HUES48 (cell line): ENCODE measurements at regions not wholly inside any gene's neighbourhood (a gene's known extent, or its start where the extent isn't known, plus 50 kb on each side); places are given as distances from the start of the nearest gene placed in this dataset.

ENCODE experiments used
- H3K27ac ChIP-seq: one replicate; pipeline ENCODE4 v1.7.0; 2013; ENCODE audit warnings: low read depth, low read length, inconsistent platforms
- H3K27me3 ChIP-seq: 2 replicates; pipeline ENCODE4 v1.6.1; 2013; ENCODE audit warnings: mild to moderate bottlenecking, low read length; ENCODE audit not compliant: control insufficient read depth, insufficient read depth
- H3K36me3 ChIP-seq: 2 replicates; pipeline ENCODE4 v1.6.1; 2013; ENCODE audit warnings: low read length; ENCODE audit not compliant: control insufficient read depth, insufficient read depth
- H3K4me1 ChIP-seq: 2 replicates; pipeline ENCODE4 v1.6.1; 2013; ENCODE audit warnings: mild to moderate bottlenecking, low read length; ENCODE audit not compliant: control insufficient read depth, insufficient read depth
- H3K4me3 ChIP-seq: 2 replicates; pipeline ENCODE4 v1.5.1; 2013; ENCODE audit warnings: mild to moderate bottlenecking, low read depth, low read length
- H3K9ac ChIP-seq: 2 replicates; pipeline ENCODE4 v1.6.1; 2013; ENCODE audit warnings: mild to moderate bottlenecking, low read depth, low read length, moderate library complexity
- H3K9me3 ChIP-seq: 2 replicates; pipeline ENCODE4 v1.6.1; 2013; ENCODE audit warnings: low read length; ENCODE audit not compliant: control insufficient read depth, insufficient read depth

DNA sequence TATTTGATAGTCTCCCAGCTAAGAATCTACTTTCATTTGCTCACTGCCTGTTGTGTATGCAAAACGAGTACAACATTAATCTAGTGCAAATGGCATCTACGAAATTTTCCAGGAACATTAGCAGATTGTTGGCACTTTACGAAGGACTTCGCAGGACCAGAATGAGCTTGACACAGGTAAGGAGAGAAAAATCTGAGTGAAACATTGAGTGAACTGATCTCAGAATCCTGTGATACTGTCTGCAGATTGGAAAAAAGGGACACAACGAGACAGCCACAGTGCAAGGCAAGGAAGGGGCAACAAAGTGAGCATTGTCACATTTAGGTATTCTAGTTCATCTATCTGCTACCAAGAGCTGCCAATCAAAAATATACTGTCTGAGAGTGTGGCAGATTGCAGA lies 350.5 kb downstream of the ZNF608 start:
- H3K36me3 ChIP-seq = no peaks in the 10 kb centered on the region
- no peaks in the 10 kb centered on the region for H3K27me3 ChIP-seq
- no peak overlapping the region for H3K27ac ChIP-seq
- no peaks in the 10 kb centered on the region for H3K9me3 ChIP-seq
- no peaks in the 10 kb centered on the region; the same call in 1 of the 2 replicates for H3K4me1 ChIP-seq
- H3K4me3 ChIP-seq = no peak overlapping the region
- no peak overlapping the region for H3K9ac ChIP-seq

DNA sequence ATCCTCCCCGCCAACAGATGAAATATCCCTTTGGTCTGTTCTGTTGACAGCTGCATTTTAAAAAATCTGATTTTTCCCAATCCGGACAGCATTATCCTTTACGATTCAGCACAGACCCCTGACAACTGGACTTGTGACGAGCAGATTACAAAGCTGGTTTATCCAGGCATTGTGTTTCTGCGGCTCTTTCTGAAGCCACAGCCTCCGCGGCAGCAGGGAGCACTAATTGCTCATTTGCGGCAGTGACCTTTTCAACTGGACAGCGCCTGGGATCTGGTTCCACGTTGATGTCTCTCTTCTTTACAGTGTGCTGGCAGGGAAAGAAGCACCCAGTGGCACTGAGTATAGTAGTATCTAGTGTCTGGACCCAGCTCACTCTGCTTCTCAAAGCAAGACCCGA lies 351.2 kb downstream of the ZNF608 start:
- Histone ChIP-seq H3K9me3 (peaks cover 4% of the 10 kb centered on the region; the same call in 1 of the 2 replicates), H3K9ac (no peak overlapping the region), H3K36me3 (no peaks in the 10 kb centered on the region), H3K27me3 (no peaks in the 10 kb centered on the region), H3K4me1 (no peaks in the 10 kb centered on the region; the same call in 1 of the 2 replicates), H3K27ac (no peak overlapping the region), H3K4me3 (no peak overlapping the region)

DNA sequence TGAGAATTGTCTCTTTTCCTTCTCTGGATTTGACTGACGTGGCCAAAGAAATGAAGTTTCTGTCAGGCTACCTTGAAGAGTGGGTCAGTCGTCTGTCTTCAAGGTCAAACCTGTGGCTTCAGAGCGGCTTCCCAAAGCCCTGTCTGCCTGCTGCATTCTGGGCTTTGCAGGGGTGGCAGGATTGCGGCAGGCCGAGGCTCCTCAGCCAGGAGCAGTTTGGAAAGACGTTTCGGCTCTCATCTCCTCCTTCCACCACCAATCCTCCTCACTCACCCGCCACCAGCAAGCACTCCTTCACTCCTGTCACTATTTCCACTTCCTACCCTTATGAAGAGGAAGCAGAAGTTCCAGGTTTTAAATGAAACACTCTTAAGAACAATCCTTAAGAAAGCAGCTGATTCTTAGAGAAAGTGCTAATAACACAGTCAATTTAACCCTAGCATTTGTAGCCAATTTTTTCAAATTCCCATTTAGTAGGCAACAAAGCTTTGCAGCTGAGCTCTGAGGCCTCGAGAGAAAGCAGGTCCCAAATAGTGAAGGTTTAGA lies 351.7 kb downstream of the ZNF608 start:
- Histone ChIP-seq H3K9me3 (peaks cover 10% of the 10 kb centered on the region), H3K27ac (no peak overlapping the region), H3K9ac (no peak overlapping the region), H3K27me3 (no peaks in the 10 kb centered on the region), H3K4me1 (no peaks in the 10 kb centered on the region; the same call in 1 of the 2 replicates), H3K36me3 (no peaks in the 10 kb centered on the region), H3K4me3 (no peak overlapping the region)

DNA sequence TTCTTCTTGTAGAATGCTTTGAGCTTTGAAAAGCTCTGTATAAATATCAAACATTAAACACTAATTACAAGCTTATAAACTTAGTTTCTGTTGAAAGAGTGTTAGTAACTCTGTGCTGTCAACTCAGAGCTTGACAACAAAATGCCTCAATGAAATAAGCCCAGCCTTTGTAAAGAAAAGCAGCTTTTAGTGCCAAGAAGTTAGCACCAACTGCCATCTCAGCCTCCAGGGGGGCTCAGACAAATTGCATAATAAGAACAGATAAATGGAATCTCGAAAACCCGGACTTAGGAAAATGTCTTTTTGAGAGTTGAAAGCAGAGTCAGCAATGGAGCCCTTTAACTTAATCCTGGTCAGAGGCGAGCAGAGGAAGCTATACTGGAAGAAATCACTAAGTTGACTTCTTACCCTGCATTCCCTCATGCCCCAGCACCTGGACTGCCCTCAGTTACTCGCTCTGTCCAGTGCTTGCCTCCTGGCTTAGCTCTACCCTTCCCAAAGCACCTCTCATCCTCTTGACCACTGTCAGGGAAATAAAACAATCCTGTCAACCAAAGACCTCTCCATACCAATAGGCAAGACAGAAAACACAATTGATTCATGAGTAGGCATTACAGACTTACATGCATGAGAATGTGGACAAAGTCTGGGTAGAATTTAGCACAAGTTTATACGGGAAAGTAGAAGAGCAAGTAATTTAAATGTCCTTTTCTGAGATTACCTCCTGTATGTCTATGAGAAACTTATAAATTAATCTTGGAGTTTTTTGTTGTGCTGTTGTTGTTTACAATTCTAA lies 352.7 kb downstream of the ZNF608 start:
- Histone ChIP-seq H3K27me3 (no peaks in the 10 kb centered on the region), H3K9me3 (peaks cover 16% of the 10 kb centered on the region), H3K27ac (no peak overlapping the region), H3K4me1 (no peaks in the 10 kb centered on the region; the same call in 1 of the 2 replicates), H3K4me3 (no peak overlapping the region), H3K9ac (no peak overlapping the region), H3K36me3 (no peaks in the 10 kb centered on the region)

DNA sequence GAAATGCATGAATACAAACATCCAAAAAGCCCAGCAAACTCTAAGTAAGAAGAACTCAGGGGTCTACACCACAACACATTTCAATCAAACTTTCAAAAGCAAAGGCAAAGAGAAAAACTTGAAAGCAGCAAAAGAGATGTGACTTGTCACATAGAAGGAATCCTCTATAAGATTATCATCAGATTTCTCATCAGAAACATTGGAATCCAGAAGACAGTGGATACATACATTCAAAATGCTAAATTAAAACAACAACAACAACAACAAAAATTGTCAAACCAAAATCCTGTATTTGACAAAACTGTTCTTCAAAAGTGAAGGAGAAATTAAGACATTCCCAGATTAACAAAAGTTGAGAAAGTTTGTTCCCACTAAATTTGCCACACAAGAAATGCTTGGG lies 362.7 kb downstream of the ZNF608 start:
- Histone ChIP-seq H3K9ac (no peak overlapping the region), H3K4me3 (no peak overlapping the region), H3K27ac (no peak overlapping the region), H3K4me1 (peaks cover 6% of the 10 kb centered on the region; the same call in 1 of the 2 replicates), H3K27me3 (no peaks in the 10 kb centered on the region), H3K36me3 (no peaks in the 10 kb centered on the region), H3K9me3 (peaks cover 19% of the 10 kb centered on the region)

DNA sequence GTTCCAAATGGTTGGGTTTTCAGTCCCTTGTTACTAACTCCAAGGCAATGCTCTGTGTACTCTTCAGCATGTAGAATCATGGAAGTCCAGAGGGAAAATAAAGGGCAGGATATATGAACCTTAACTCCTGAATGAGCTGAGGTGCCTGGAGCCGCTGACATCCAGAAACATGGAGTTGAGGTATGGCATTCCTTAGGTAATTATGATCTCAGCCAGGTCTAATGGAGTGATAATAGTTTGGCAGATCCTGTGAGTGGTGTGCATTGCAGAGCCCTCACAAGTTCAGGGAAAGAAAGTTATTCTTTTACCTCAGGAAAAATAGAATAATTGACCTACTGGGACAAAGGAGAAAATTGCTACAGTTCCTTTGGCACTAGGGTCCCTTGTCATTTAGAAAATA lies 369.1 kb downstream of the ZNF608 start:
- H3K36me3 ChIP-seq = no peaks in the 10 kb centered on the region
- no peak overlapping the region for H3K27ac ChIP-seq
- no peaks in the 10 kb centered on the region for H3K27me3 ChIP-seq
- H3K9me3 ChIP-seq = no peaks in the 10 kb centered on the region; the same call in 1 of the 2 replicates
- no peak overlapping the region for H3K9ac ChIP-seq
- H3K4me3 ChIP-seq = no peak overlapping the region
- H3K4me1 ChIP-seq = peaks cover 6% of the 10 kb centered on the region; the same call in 1 of the 2 replicates

DNA sequence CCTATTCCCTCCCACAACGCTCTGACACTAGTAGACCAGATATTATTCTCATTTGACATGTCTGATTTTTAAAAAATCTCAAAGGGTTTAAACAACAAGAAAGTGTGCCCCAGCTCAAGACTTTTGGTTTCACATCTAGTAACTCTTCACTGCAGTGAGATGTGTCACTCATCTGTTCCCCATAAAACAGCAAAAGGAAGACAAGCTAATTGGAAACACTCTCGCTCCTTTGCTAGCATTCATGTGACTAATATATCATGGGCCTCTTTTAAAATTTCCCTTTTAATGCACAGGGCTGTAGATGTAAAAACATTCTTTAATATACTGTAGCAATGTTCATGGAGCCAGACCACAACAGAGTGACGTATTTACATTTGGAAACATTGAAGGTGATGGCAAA lies 372.6 kb downstream of the ZNF608 start:
- Histone ChIP-seq H3K36me3 (no peaks in the 10 kb centered on the region), H3K27ac (no peak overlapping the region), H3K4me1 (no peaks in the 10 kb centered on the region), H3K4me3 (no peak overlapping the region), H3K9me3 (no peaks in the 10 kb centered on the region), H3K9ac (no peak overlapping the region), H3K27me3 (no peaks in the 10 kb centered on the region)

DNA sequence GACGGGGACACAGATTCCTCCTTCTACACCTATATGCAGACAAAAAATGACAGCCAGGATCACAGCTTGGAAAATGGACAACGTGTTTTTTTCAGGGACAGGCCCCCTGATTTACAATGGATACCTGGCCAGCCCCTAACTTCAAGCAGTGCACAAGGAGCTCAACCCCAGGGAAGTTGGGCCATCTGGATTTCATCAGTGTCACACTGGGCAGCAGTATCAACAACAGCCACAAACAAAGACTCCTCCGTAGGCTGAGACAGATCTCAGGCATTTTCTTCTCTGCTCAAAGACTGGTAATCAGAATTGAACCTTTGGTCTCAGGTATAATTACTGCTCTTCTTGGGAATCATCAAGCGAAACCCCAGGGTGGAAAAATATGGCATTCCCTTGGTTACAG lies 374.0 kb downstream of the ZNF608 start:
- no peak overlapping the region for H3K9ac ChIP-seq
- H3K4me3 ChIP-seq = no peak overlapping the region
- H3K27ac ChIP-seq = no peak overlapping the region
- no peaks in the 10 kb centered on the region for H3K36me3 ChIP-seq
- no peaks in the 10 kb centered on the region for H3K27me3 ChIP-seq
- no peaks in the 10 kb centered on the region for H3K9me3 ChIP-seq
- no peaks in the 10 kb centered on the region for H3K4me1 ChIP-seq

DNA sequence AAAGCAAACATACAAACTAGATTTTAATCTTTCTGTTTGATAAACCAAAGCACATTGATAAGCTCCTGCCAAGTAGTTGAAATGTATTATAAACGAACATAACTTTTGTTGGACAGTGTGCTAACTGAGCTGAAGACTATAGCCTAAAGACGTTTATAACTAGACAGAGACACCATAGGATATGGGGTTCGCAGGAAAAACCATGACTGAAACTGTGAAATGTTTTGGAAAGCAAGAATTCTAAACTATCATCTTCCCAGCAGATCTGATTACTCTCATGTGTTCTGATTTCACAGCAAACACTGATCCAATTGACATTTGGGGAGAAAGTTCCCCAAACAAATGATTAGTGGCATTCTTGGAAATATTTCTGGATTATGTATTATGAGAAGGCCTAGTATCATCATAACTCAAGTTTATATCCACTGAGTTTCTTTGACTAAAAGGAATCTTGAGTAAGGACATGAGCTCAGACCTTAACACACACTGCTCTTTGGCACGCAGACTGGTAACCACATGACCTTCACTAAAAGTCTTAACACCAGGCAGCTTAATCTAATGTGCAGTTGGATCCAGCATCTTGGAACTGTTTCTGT lies 375.2 kb downstream of the ZNF608 start:
- H3K27ac ChIP-seq = no peak overlapping the region
- no peaks in the 10 kb centered on the region for H3K27me3 ChIP-seq
- no peaks in the 10 kb centered on the region for H3K9me3 ChIP-seq
- no peak overlapping the region for H3K4me3 ChIP-seq
- no peaks in the 10 kb centered on the region for H3K4me1 ChIP-seq
- H3K9ac ChIP-seq = no peak overlapping the region
- no peaks in the 10 kb centered on the region for H3K36me3 ChIP-seq

DNA sequence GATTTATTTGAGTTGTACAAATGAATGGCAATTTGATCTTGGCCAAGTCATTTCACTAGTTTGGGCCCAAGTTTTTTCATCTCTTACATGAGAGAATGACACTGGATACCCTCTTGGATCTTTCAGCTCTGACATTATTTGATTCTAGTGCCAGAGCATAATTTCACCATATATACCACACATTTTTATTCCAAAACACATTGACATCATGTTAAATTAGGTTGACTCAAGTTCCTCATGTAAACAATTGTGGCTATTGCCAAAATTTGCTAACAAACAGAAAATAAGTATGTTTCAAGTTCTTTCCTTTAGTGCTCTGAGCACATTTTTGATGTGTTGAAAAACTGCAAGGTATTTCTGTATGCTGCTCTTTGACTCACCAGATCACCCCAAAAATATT lies 375.8 kb downstream of the ZNF608 start:
- Histone ChIP-seq H3K4me3 (no peak overlapping the region), H3K27ac (no peak overlapping the region), H3K36me3 (no peaks in the 10 kb centered on the region), H3K4me1 (no peaks in the 10 kb centered on the region), H3K9ac (no peak overlapping the region), H3K27me3 (no peaks in the 10 kb centered on the region), H3K9me3 (no peaks in the 10 kb centered on the region)

DNA sequence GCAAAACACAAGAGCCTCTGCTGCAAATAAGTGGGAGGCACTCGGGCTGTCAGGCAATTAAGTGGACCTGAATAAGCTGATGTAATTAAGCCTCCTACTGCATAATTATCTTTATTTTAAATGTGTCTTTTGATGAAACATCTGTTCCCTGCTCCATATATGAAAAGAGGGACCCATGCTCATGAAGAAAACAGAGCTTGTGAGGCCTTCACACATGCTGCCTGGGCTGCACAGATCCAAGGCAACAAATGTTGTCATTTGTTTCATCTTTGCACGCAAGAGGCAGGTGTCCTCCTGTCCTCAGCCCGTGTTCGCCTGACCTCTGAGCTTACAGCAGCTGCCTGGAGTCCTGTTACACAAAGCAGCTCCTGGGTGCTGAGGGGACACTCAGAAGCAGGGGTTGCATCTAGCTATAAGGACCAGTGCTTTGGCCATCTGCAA lies 381.1 kb downstream of the ZNF608 start:
- Histone ChIP-seq H3K9me3 (no peaks in the 10 kb centered on the region), H3K36me3 (no peaks in the 10 kb centered on the region), H3K9ac (no peak overlapping the region), H3K27me3 (no peaks in the 10 kb centered on the region), H3K4me3 (no peak overlapping the region), H3K27ac (no peak overlapping the region), H3K4me1 (no peaks in the 10 kb centered on the region)
